Transverse colon (tissue), 4 donors: ENCODE measurements at regions not wholly inside any gene's neighbourhood (a gene's known extent, or its start where the extent isn't known, plus 50 kb on each side); places are given as distances from the start of the nearest gene placed in this dataset.
A peak's percentile ranks its signal among the peaks of the same experiment; 100 is the strongest.

Experiments used
- DNase-seq: peaks from one replicate; pipeline ENCODE4 v3.0.0-alpha.2; 2019
- H3K27ac ChIP-seq, 4 donors: fragments of 200-600 bp; sonication (generic); 2 replicates each; pipeline ENCODE4 v1.5.1; 2016 to 2018; ENCODE audit warnings: inconsistent platforms in 4 of 4
- H3K27me3 ChIP-seq: fragments of 200-600 bp; sonication (generic); 2 replicates; pipeline ENCODE4 v1.5.1; 2017; ENCODE audit warnings: inconsistent platforms
- H3K36me3 ChIP-seq, 4 donors: fragments of 200-600 bp; sonication (generic); 2 replicates each; pipeline ENCODE4 v1.5.1; 2017 to 2019; ENCODE audit warnings: inconsistent platforms in 4 of 4
- H3K4me1 ChIP-seq, 4 donors: fragments of 200-600 bp; sonication (generic); 2 replicates each; pipeline ENCODE4 v1.5.1; 2017 to 2020; ENCODE audit warnings: inconsistent platforms in 4 of 4
- H3K4me3 ChIP-seq, 4 donors: fragments of 200-600 bp; sonication (generic); 1 replicate in 1 of 4; 2 replicates in 3 of 4; pipeline versions ENCODE4 v1.5.1 to v1.6.1; 2017 to 2019; ENCODE audit warnings: inconsistent platforms in 4 of 4
- H3K9me3 ChIP-seq, 2 donors: fragments of 200-600 bp; sonication (generic); 2 replicates each; pipeline ENCODE4 v1.5.1; 2017 to 2019; ENCODE audit warnings: inconsistent platforms in 2 of 2
- EP300 ChIP-seq: sonication (generic); formaldehyde crosslinking; IDR thresholded peaks from one replicate; pipeline ENCODE4 v1.6.1; 2017; ENCODE audit warnings: antibody characterized with exemption, low read depth
- POLR2A ChIP-seq: fragments of 450-650 bp; IDR thresholded peaks from one replicate; pipeline ENCODE4 v1.6.1; 2016; ENCODE audit warnings: antibody characterized with exemption, mild to moderate bottlenecking, moderate library complexity
- POLR2AphosphoS5 ChIP-seq, 3 donors: sonication (generic); formaldehyde crosslinking; IDR thresholded peaks; one replicate each; pipeline ENCODE4 v1.6.1; 2016; ENCODE audit warnings: antibody characterized with exemption in 3 of 3
- WGBS, 2 donors: methylation state at CpG; one replicate each; pipeline ENCODE4 v1.1.5; 2018; ENCODE audit warnings: low coverage in 1 of 2; 5-methylcytosine and 5-hydroxymethylcytosine counted together
- in situ Hi-C, 4 donors: fragments of 200-750 bp; cut with MboI; loops; one replicate each; pipeline versions ENCODE4 v1.15.0 to v1.15.1; 2017; ENCODE audit warnings: low sequenced_read_pairs in 3 of 4, low pct_ligation_motif_present in 1 of 4, low pct_unique_long_range_greater_than_20kb in 1 of 4
- intact Hi-C: fragments of 100-400 bp; cut with DNase I; formaldehyde crosslinking; loops from one replicate; pipeline ENCODE4 v1.15.1; 2023; ENCODE audit warnings: low total_unique reads
- TF ChIP-seq, protein P1 (sequence below), 5 experiments: fragments of 200-600 bp in 3 of 5; fragments of 450-650 bp in 2 of 5; sonication (generic) in 3 of 5; IDR thresholded peaks; 1 replicate in 2 of 5; 2 replicates in 3 of 5; pipeline ENCODE4 v1.5.1; 2016 to 2017; ENCODE audit warnings: antibody characterized with exemption in 5 of 5, inconsistent platforms in 3 of 5, mild to moderate bottlenecking in 2 of 5, moderate library complexity in 1 of 5

DNA sequence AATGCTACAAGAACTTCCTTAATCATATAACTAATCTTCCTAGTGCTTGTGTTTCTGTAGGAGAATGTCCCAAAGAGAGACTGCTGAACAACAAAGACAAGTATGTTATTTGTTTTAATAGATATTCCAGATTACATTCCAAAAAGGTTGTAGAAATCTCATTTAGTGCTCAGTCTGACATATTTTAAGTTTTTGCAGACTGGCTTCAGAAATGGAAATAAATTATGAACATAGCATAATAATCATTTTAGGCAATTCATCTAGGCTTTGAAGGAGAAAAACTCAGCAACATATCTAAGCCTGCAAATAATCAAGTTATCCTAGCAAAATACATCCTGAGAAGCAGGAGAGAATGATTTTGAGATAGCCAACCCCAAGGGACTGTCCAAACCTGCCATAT is 171.6 kb upstream of the CDH5 start:
- H3K9me3 ChIP-seq: no peaks in the 10 kb centered on the region
- H3K4me3 ChIP-seq: no peak overlapping the region
- no peak for TF ChIP-seq POLR2A
- TF ChIP-seq, protein P1, sequence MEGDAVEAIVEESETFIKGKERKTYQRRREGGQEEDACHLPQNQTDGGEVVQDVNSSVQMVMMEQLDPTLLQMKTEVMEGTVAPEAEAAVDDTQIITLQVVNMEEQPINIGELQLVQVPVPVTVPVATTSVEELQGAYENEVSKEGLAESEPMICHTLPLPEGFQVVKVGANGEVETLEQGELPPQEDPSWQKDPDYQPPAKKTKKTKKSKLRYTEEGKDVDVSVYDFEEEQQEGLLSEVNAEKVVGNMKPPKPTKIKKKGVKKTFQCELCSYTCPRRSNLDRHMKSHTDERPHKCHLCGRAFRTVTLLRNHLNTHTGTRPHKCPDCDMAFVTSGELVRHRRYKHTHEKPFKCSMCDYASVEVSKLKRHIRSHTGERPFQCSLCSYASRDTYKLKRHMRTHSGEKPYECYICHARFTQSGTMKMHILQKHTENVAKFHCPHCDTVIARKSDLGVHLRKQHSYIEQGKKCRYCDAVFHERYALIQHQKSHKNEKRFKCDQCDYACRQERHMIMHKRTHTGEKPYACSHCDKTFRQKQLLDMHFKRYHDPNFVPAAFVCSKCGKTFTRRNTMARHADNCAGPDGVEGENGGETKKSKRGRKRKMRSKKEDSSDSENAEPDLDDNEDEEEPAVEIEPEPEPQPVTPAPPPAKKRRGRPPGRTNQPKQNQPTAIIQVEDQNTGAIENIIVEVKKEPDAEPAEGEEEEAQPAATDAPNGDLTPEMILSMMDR (IDR thresholded peaks at IDR 0.05): no peak
- no peak for TF ChIP-seq EP300
- no peak for TF ChIP-seq POLR2AphosphoS5 (IDR thresholded peaks at IDR 0.05)
- H3K36me3 ChIP-seq: no peaks in the 10 kb centered on the region
- H3K27ac ChIP-seq: no peak overlapping the region
- H3K4me1 ChIP-seq: no peaks in the 10 kb centered on the region
- in situ Hi-C loops: no loop called here
- intact Hi-C loops: no loop called here
- DNase-seq: no peak
- no peaks in the 10 kb centered on the region for H3K27me3 ChIP-seq

- peaks cover 0 to 5% (median 0%) of the 10 kb centered on the region in 4 donors for H3K4me1 ChIP-seq
- no peak overlapping the region for H3K4me3 ChIP-seq
- H3K36me3 ChIP-seq: no peaks in the 10 kb centered on the region
- no peaks in the 10 kb centered on the region for H3K27me3 ChIP-seq
- no peak overlapping the region for H3K27ac ChIP-seq
- in situ Hi-C loops (no loop called here), intact Hi-C loops (no loop called here)
- DNase-seq: no peak
- 67 to 75% methylated on average over 5 of the region's 5 CpGs for WGBS, 2 donors
- H3K9me3 ChIP-seq: no peaks in the 10 kb centered on the region
- TF ChIP-seq POLR2AphosphoS5 (IDR thresholded peaks at IDR 0.05): no peak
- TF ChIP-seq POLR2A: no peak
- TF ChIP-seq, protein P1 (IDR thresholded peaks at IDR 0.05): no peak
- no peak for TF ChIP-seq EP300
These were observed 172.8 kb upstream of the CDH5 start for GRCh38 chr16:66193543-66194229.

DNA sequence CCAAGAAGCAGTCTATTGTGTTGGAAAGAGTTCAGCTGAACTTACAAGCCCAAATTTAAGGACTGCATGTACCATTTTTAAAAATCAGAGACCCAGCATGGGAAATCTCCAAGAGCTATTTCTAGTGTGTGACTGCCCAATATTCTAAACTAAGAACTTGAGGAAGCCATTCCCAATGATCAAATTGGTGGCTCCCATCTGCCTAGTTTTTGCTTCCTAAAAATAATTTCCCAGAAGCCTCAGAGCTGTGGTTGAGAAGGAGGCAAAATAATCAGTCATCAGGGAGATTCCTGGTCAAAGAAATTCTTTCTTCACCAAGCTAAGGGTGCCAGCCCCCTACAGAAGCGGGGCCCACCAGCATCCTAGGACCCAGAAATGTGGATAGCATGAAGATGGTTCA is 176.1 kb upstream of the CDH5 start:
- no peak for DNase-seq
- Histone ChIP-seq H3K4me3 (no peak overlapping the region), H3K9me3 (no peaks in the 10 kb centered on the region), H3K36me3 (no peaks in the 10 kb centered on the region), H3K27ac (peak overlapping the region in 1 of 4 donors; percentile 29), H3K4me1 (peaks cover 0 to 5% (median 0%) of the 10 kb centered on the region in 4 donors), H3K27me3 (no peaks in the 10 kb centered on the region)
- intact Hi-C loops (no loop called here), in situ Hi-C loops (no loop called here)
- WGBS, 2 donors: 57% methylated on average over 1 of the region's 1 CpG; no CpG with 5 or more reads in 1 of the 2 donors
- TF ChIP-seq POLR2A (no peak), POLR2AphosphoS5 (IDR thresholded peaks at IDR 0.05) (no peak)

DNA sequence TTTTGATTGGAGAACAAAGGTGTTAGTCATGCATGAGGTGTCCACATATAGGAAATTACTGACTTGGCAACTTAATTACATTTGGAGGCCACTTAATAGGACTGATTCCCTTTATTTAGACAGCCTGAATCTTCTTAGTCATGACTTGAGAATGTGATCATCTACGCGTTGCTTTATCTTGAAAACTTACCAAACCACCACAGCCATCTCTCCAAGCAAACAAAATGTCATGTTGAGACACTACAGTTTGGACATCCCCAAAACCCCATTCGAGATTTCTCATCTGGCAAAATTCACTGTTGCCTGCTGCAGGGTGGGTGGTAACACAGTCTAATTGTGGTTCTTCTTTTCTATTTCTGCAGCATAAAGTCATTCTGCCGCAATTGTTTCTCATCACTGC is 176.5 kb upstream of the CDH5 start:
- Histone ChIP-seq H3K4me1 (peaks cover 0 to 5% (median 0%) of the 10 kb centered on the region in 4 donors), H3K36me3 (no peaks in the 10 kb centered on the region), H3K27me3 (no peaks in the 10 kb centered on the region), H3K27ac (peak overlapping the region in 1 of 4 donors; percentile 29), H3K4me3 (no peak overlapping the region), H3K9me3 (no peaks in the 10 kb centered on the region)
- intact Hi-C loops: no loop called here
- TF ChIP-seq POLR2AphosphoS5 (IDR thresholded peaks at IDR 0.05) (peak in 2 of 3 donors; percentile 9 to 21), EP300 (no peak)
- 54 to 69% methylated on average over 3 to 4 of the region's 4 CpGs for WGBS, 2 donors
- in situ Hi-C loops: no loop called here
- DNase-seq: no peak

GRCh38 chr16:66188917-66189725 is 177.4 kb upstream of the CDH5 start:
- Histone ChIP-seq H3K4me1 (peaks cover 0 to 5% (median 0%) of the 10 kb centered on the region in 4 donors), H3K4me3 (no peak overlapping the region), H3K27ac (peak overlapping the region; percentile 5 to 60 (median 14)), H3K36me3 (no peaks in the 10 kb centered on the region), H3K27me3 (no peaks in the 10 kb centered on the region), H3K9me3 (no peaks in the 10 kb centered on the region)
- TF ChIP-seq POLR2A (no peak), POLR2AphosphoS5 (IDR thresholded peaks at IDR 0.05) (no peak), EP300 (no peak)
- TF ChIP-seq, protein P1 (IDR thresholded peaks at IDR 0.05): no peak
- intact Hi-C loops (no loop called here), in situ Hi-C loops (no loop called here)
- 52 to 64% methylated on average over 2 to 10 of the region's 10 CpGs for WGBS, 2 donors
- DNase-seq: no peak
